Duodenal mucosa (tissue), 2 donors: ENCODE measurements at regions not wholly inside any gene's neighbourhood (a gene's known extent, or its start where the extent isn't known, plus 50 kb on each side); places are given as distances from the start of the nearest gene placed in this dataset.

ENCODE experiments used
- H3K27ac ChIP-seq: one replicate; pipeline ENCODE4 v1.7.0; 2013; ENCODE audit warnings: low read depth, low read length
- H3K27me3 ChIP-seq, 2 donors: one replicate each; pipeline ENCODE4 v1.7.0; 2013; ENCODE audit warnings: low read length in 2 of 2, control low read depth in 1 of 2; ENCODE audit not compliant: insufficient read depth in 2 of 2, control insufficient read depth in 1 of 2
- H3K36me3 ChIP-seq, 2 donors: one replicate each; pipeline ENCODE4 v1.7.0; 2013; ENCODE audit warnings: low read length in 2 of 2, control low read depth in 1 of 2; ENCODE audit not compliant: insufficient read depth in 2 of 2, control insufficient read depth in 1 of 2
- H3K4me1 ChIP-seq, 2 donors: one replicate each; pipeline ENCODE4 v1.7.0; 2013; ENCODE audit warnings: low read length in 2 of 2, control low read depth in 1 of 2; ENCODE audit not compliant: insufficient read depth in 2 of 2, control insufficient read depth in 1 of 2
- H3K4me3 ChIP-seq, 2 donors: one replicate each; pipeline ENCODE4 v1.7.0; 2013; ENCODE audit warnings: low read length in 2 of 2, low read depth in 1 of 2
- H3K9ac ChIP-seq, 2 donors: one replicate each; pipeline ENCODE4 v1.7.0; 2013; ENCODE audit warnings: low read length in 2 of 2, low read depth in 1 of 2
- H3K9me3 ChIP-seq, 2 donors: one replicate each; pipeline ENCODE4 v1.7.0; 2013; ENCODE audit warnings: low read length in 2 of 2, control low read depth in 1 of 2; ENCODE audit not compliant: control insufficient read depth in 1 of 2

- Histone ChIP-seq H3K4me1 (no peaks in the 10 kb centered on the region), H3K27ac (no peak overlapping the region), H3K4me3 (no peak overlapping the region), H3K9me3 (no peaks in the 10 kb centered on the region), H3K36me3 (no peaks in the 10 kb centered on the region), H3K9ac (no peak overlapping the region), H3K27me3 (no peaks in the 10 kb centered on the region)
Observed at GRCh38 chr7:33661430-33662160, 243.7 kb upstream of the BMPER start.

DNA sequence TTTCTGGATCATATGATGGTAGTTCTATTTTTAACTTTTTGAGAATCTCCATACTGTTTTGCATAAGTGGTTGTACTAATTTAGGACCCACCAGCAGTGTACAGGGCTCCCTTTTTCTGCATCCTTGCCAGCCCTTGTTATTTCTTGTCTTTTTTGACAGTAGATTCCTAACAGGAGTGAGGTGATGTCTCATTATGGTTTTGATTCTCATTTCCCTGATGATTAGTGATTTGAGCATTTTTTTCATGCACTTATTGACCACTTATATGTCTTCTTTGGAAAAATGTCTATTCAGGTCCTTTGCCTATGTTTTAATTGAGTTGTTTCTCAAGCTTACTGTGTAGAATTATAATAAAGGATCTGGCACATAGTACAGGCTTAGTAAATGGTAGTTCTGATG, 238.8 kb upstream of the BMPER start:
- Histone ChIP-seq H3K27me3 (no peaks in the 10 kb centered on the region), H3K9ac (no peak overlapping the region), H3K27ac (no peak overlapping the region), H3K4me3 (no peak overlapping the region), H3K36me3 (no peaks in the 10 kb centered on the region), H3K9me3 (no peaks in the 10 kb centered on the region), H3K4me1 (no peaks in the 10 kb centered on the region)

DNA sequence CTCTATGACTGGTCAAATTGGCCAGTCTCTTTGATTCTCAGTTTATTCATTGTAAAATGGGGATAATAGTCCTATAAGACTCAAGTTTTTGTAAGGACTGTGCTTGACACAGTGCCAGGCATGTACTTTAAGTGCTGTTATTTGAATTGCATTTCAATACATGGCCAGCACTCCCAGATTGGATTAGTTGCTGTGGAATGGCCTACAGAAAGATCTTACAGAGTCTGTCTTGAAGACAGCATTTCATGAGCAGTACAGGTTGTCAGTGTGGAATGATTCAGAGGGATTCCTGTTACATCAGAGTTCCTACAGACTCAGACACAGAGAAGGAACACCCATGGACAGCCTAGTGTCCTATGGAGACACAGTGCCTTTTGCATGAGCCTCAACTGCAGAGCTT, 238.1 kb upstream of the BMPER start:
- Histone ChIP-seq H3K36me3 (no peaks in the 10 kb centered on the region), H3K4me3 (no peak overlapping the region), H3K9me3 (no peaks in the 10 kb centered on the region), H3K4me1 (no peaks in the 10 kb centered on the region), H3K27me3 (no peaks in the 10 kb centered on the region), H3K27ac (no peak overlapping the region), H3K9ac (no peak overlapping the region)

- Histone ChIP-seq H3K4me3 (no peak overlapping the region), H3K27ac (no peak overlapping the region), H3K4me1 (no peaks in the 10 kb centered on the region), H3K9ac (no peak overlapping the region), H3K27me3 (no peaks in the 10 kb centered on the region), H3K9me3 (no peaks in the 10 kb centered on the region), H3K36me3 (no peaks in the 10 kb centered on the region)
Observed at GRCh38 chr7:33669251-33669670, 236.1 kb upstream of the BMPER start.

DNA sequence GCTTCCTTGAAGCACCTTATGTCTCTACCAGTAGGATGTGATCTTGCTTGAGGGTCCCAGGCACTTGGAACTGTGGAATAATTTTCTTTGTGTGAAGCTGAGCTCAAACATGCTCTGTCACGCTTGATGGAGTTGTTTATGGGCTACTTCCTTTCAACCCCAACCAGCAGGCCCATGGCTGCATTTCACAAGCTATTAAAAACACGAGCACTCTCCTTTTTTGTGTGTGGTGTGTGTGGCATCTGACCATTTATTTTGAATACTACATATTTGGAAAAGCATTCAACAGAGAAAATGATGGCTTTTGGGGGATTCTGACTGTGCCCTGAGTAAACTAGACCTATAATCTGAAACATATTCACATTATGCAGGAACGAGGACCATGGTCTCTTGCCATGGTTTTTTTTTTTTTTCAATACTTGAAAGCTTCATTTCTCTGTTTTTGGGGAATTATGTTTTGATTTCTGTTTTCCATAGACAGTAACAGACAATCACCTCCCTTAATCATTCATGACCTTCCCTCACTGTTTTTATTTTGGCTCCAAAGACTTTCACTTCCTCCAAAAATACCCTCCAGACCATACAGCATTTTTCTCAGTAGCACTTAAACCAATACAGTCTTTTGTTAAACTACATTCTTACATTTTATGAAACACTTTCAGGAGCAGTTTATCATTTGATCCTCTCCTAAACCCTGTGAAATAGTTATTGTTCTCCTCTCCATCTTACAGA, 233.6 kb upstream of the BMPER start:
- no peak overlapping the region for H3K27ac ChIP-seq
- H3K9ac ChIP-seq: no peak overlapping the region

DNA sequence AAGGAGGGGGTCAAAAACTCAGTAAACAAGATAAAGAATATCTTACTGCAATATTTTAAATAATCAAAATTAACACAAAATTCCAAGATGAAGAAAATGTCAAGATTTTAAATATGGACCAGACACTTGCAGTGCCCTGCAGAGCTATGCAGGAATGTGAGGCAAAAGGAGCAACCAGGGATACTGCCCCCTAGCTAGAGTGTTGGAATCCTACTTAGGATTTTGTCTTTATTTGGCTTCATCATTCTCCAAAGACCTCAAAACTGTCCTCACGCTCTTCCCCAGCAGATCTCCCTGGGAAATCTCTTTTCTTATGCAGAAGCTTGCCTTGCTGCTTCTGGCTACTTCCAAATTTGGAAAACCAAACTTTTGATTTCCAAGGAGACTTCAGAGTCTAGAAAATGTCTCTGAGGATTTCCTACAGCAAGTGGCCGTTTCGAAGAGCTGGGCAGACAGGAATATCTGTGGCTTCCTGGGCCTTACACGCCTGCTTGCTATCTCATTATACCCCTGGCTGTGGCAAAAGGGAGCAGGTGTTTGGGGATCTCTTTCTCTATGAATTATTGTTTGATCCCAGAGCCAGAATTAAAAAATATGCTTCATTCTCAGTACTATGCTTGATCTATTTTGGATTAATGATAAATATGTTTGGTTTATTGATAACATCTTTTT, 232.2 kb upstream of the BMPER start:
- H3K27me3 ChIP-seq: no peaks in the 10 kb centered on the region
- no peak overlapping the region for H3K27ac ChIP-seq
- no peaks in the 10 kb centered on the region for H3K4me1 ChIP-seq
- H3K9me3 ChIP-seq: no peaks in the 10 kb centered on the region
- no peak overlapping the region for H3K4me3 ChIP-seq
- no peak overlapping the region for H3K9ac ChIP-seq
- H3K36me3 ChIP-seq: no peaks in the 10 kb centered on the region

More for the DNA sequence above, 233.6 kb upstream of the BMPER start:
- Histone ChIP-seq H3K36me3 (no peaks in the 10 kb centered on the region), H3K4me3 (no peak overlapping the region), H3K9me3 (no peaks in the 10 kb centered on the region), H3K4me1 (no peaks in the 10 kb centered on the region), H3K27me3 (no peaks in the 10 kb centered on the region)

DNA sequence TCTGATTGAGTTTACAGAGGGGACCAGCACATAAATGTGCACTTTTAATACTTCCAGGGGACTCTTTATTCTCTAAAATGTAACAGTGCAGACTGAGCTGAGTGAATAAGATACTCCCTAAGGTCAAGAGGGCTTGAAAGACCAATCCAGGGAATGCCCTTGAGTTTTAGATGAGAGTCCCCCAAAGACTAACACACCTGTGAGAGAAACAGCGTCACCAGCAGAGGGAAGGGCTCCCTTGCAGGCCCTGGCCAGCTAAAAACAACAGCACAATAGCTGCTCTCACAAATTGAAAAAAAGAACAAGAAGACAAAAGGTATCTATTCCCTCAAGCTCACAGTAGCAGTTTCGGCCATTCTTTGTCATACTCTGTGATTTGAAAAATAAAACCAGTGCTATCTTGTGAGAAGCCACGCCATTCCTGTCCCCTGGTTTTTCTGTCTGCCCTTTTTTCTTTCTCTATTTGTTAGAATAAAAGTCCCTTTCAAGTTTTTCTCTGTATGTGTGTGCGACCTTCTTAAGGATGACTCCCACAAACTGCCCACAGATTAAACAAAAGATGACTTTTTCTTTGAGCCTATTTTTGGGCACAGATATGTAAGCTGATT, 230.4 kb upstream of the BMPER start:
- H3K9me3 ChIP-seq: no peaks in the 10 kb centered on the region
- H3K4me3 ChIP-seq: no peak overlapping the region
- H3K27ac ChIP-seq: no peak overlapping the region
- H3K27me3 ChIP-seq: no peaks in the 10 kb centered on the region
- no peaks in the 10 kb centered on the region for H3K4me1 ChIP-seq
- no peaks in the 10 kb centered on the region for H3K36me3 ChIP-seq
- H3K9ac ChIP-seq: no peak overlapping the region

DNA sequence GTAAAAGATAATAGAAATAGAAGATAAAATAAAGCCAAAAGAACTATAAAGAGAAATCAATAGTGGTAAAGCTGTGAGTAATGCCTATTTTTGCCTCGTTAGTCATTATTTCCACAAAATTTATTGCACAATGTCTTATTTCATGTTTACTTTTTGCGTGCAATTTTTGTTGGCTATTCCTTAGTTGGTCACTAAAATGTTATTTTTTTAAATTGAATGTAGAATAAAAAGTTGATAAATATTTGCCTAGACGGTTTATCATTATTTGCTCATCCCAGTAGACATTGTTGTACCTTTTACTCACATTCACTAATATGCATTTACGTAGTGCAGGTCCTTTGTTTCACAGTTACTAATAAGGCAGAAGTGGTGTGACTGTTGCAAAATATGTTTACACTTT, 227.8 kb upstream of the BMPER start:
- no peaks in the 10 kb centered on the region for H3K9me3 ChIP-seq
- no peaks in the 10 kb centered on the region for H3K36me3 ChIP-seq
- no peak overlapping the region for H3K4me3 ChIP-seq
- no peak overlapping the region for H3K27ac ChIP-seq
- no peak overlapping the region for H3K9ac ChIP-seq
- no peaks in the 10 kb centered on the region for H3K4me1 ChIP-seq
- H3K27me3 ChIP-seq: no peaks in the 10 kb centered on the region

GRCh38 chr7:33678569-33679335, 226.6 kb upstream of the BMPER start:
- no peak overlapping the region for H3K4me3 ChIP-seq
- H3K27me3 ChIP-seq: no peaks in the 10 kb centered on the region
- H3K9me3 ChIP-seq: no peaks in the 10 kb centered on the region
- H3K9ac ChIP-seq: no peak overlapping the region
- no peak overlapping the region for H3K27ac ChIP-seq
- no peaks in the 10 kb centered on the region for H3K4me1 ChIP-seq
- no peaks in the 10 kb centered on the region for H3K36me3 ChIP-seq
